Liver (tissue), 8 donors: ENCODE measurements at regions not wholly inside any gene's neighbourhood (a gene's known extent, or its start where the extent isn't known, plus 50 kb on each side); places are given as distances from the start of the nearest gene placed in this dataset.

Source experiments
- DNase-seq: peaks from one replicate; pipeline ENCODE4 v3.0.0-alpha.2; 2017; ENCODE audit warnings: low spot score
- H3K27ac ChIP-seq, 2 donors: one replicate each; pipeline ENCODE4 v1.7.0; 2013; ENCODE audit warnings: inconsistent platforms in 2 of 2, low read length in 2 of 2, control low read depth in 1 of 2, low read depth in 1 of 2, mild to moderate bottlenecking in 1 of 2
- H3K27me3 ChIP-seq, 4 donors: one replicate each; pipeline versions ENCODE4 v1.6.1 to v1.7.0; 2013; ENCODE audit warnings: low read length in 3 of 4, inconsistent platforms in 1 of 4, mild to moderate bottlenecking in 1 of 4, moderate library complexity in 1 of 4; ENCODE audit not compliant: control insufficient read depth in 4 of 4, insufficient read depth in 4 of 4
- H3K36me3 ChIP-seq, 4 donors: one replicate each; pipeline versions ENCODE4 v1.6.1 to v1.7.0; 2013; ENCODE audit warnings: low read length in 3 of 4, mild to moderate bottlenecking in 3 of 4, low read depth in 1 of 4, moderate library complexity in 1 of 4; ENCODE audit not compliant: control insufficient read depth in 4 of 4, insufficient read depth in 3 of 4
- H3K4me1 ChIP-seq, 4 donors: one replicate each; pipeline versions ENCODE4 v1.6.1 to v1.7.0; 2013; ENCODE audit warnings: low read length in 3 of 4, mild to moderate bottlenecking in 3 of 4, moderate library complexity in 1 of 4; ENCODE audit not compliant: control insufficient read depth in 4 of 4, insufficient read depth in 4 of 4
- H3K4me3 ChIP-seq, 3 donors: one replicate each; pipeline versions ENCODE4 v1.6.1 to v1.7.0; 2013; ENCODE audit warnings: low read length in 3 of 3, control low read depth in 1 of 3, low read depth in 1 of 3, mild to moderate bottlenecking in 1 of 3
- H3K9ac ChIP-seq, 2 donors: one replicate each; pipeline ENCODE4 v1.7.0; 2013; ENCODE audit warnings: low read length in 2 of 2, mild to moderate bottlenecking in 2 of 2, moderate library complexity in 2 of 2, control low read depth in 1 of 2, low read depth in 1 of 2
- H3K9me3 ChIP-seq, 4 donors: one replicate each; pipeline versions ENCODE4 v1.6.1 to v1.7.0; 2013; ENCODE audit warnings: low read length in 3 of 4; ENCODE audit not compliant: control insufficient read depth in 4 of 4
- EGR1 ChIP-seq, 2 donors: IDR thresholded peaks; 2 replicates each; pipeline ENCODE4 v1.6.1; 2016 to 2018; ENCODE audit warnings: antibody characterized with exemption in 2 of 2, low read depth in 2 of 2
- FOXA1 ChIP-seq: IDR thresholded peaks from 2 replicates; pipeline ENCODE4 v1.6.1; 2016; ENCODE audit warnings: antibody characterized with exemption
- FOXA2 ChIP-seq: IDR thresholded peaks from 2 replicates; pipeline ENCODE4 v1.6.1; 2016; ENCODE audit warnings: antibody characterized with exemption
- GABPA ChIP-seq, 2 donors: IDR thresholded peaks in 1 of 2; conservative IDR thresholded peaks in 1 of 2; 2 replicates each; pipeline ENCODE4 v1.6.1; 2016; ENCODE audit warnings: antibody characterized with exemption in 2 of 2, mild to moderate bottlenecking in 1 of 2, moderate library complexity in 1 of 2
- HNF4A ChIP-seq, 2 donors: conservative IDR thresholded peaks; 2 replicates each; pipeline ENCODE4 v1.6.1; 2016; ENCODE audit warnings: antibody characterized with exemption in 2 of 2, mild to moderate bottlenecking in 2 of 2
- HNF4G ChIP-seq: IDR thresholded peaks from 2 replicates; pipeline ENCODE4 v1.6.1; 2016; ENCODE audit warnings: antibody characterized with exemption
- JUND ChIP-seq, 2 donors: IDR thresholded peaks; 2 replicates each; pipeline ENCODE4 v1.6.1; 2016; ENCODE audit warnings: antibody characterized with exemption in 2 of 2
- NR2F2 ChIP-seq: IDR thresholded peaks from 2 replicates; pipeline ENCODE4 v1.6.1; 2016; ENCODE audit warnings: antibody characterized with exemption
- RAD21 ChIP-seq, 2 donors: IDR thresholded peaks; 2 replicates each; pipeline ENCODE4 v1.6.1; 2016; ENCODE audit warnings: antibody characterized with exemption in 2 of 2, mild to moderate bottlenecking in 2 of 2
- RXRA ChIP-seq, 2 donors: IDR thresholded peaks; 2 replicates each; pipeline ENCODE4 v1.6.1; 2017 to 2018; ENCODE audit warnings: antibody characterized with exemption in 2 of 2, mild to moderate bottlenecking in 1 of 2
- SP1 ChIP-seq: IDR thresholded peaks from 2 replicates; pipeline ENCODE4 v1.6.1; 2018; ENCODE audit warnings: antibody characterized with exemption, mild to moderate bottlenecking
- TAF1 ChIP-seq: conservative IDR thresholded peaks from 2 replicates; pipeline ENCODE4 v1.6.1; 2016; ENCODE audit warnings: antibody characterized with exemption, mild to moderate bottlenecking
- YY1 ChIP-seq: IDR thresholded peaks from 2 replicates; pipeline ENCODE4 v1.6.1; 2016; ENCODE audit warnings: antibody characterized with exemption, mild to moderate bottlenecking
- WGBS: extraction: QIAGEN DNeasy Blood & Tissue Kit; methylation state at CpG from one replicate; pipeline ENCODE4 v1.1.7; 2013; 5-methylcytosine and 5-hydroxymethylcytosine counted together
- TF ChIP-seq, protein P1 (sequence below): fragments of 150-350 bp; IDR thresholded peaks from 2 replicates; pipeline ENCODE4 v1.5.1; 2017; ENCODE audit warnings: improper control_type of control experiment, low read depth, low read length; ENCODE audit not compliant: missing input control
- TF ChIP-seq, protein P2 (sequence below): IDR thresholded peaks from 2 replicates; pipeline ENCODE4 v1.6.1; 2016; ENCODE audit warnings: antibody characterized with exemption, mild to moderate bottlenecking
- TF ChIP-seq, protein P3 (sequence below): IDR thresholded peaks from 2 replicates; pipeline ENCODE4 v1.6.1; 2016; ENCODE audit warnings: antibody characterized with exemption
- TF ChIP-seq, protein P4 (sequence below): IDR thresholded peaks from 2 replicates; pipeline ENCODE4 v1.6.1; 2016; ENCODE audit warnings: antibody characterized with exemption
- TF ChIP-seq, protein P5 (sequence below): IDR thresholded peaks from 2 replicates; pipeline ENCODE4 v1.6.1; 2016; ENCODE audit warnings: antibody characterized with exemption
- donor health status: healthy.
- donor health status: healthy.
- donor health status: healthy.
- donor health status: healthy.
- donor health status: healthy.

DNA sequence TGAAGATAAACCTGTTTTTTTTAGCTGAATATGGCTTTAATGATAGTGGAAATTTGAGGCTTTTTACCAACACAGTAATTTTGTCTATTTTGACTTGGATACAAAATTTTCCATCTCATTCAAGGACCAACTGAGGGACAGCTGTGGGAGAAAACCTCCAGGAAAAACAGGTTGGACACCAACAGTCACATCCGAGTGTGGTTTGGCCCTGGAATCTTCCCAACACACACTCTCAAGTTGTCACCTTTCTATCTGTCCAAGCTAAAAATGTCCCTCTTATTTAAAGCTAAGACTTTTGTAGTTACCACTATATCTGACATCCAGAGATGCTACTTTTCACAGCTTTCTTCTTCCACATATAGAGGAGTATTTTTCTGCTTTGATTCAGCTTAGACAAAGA, 404.9 kb downstream of the PCDH7 start:
- no peaks in the 10 kb centered on the region for H3K9me3 ChIP-seq
- WGBS, result 71% methylated on average over 1 of the region's 1 CpG
- no peak for DNase-seq
- no peak overlapping the region for H3K4me3 ChIP-seq
- no peaks in the 10 kb centered on the region for H3K4me1 ChIP-seq
- H3K9ac ChIP-seq, result no peak overlapping the region
- peaks cover 0 to 2% (median 0%) of the 10 kb centered on the region in 4 donors for H3K27me3 ChIP-seq
- TF ChIP-seq, protein P1, sequence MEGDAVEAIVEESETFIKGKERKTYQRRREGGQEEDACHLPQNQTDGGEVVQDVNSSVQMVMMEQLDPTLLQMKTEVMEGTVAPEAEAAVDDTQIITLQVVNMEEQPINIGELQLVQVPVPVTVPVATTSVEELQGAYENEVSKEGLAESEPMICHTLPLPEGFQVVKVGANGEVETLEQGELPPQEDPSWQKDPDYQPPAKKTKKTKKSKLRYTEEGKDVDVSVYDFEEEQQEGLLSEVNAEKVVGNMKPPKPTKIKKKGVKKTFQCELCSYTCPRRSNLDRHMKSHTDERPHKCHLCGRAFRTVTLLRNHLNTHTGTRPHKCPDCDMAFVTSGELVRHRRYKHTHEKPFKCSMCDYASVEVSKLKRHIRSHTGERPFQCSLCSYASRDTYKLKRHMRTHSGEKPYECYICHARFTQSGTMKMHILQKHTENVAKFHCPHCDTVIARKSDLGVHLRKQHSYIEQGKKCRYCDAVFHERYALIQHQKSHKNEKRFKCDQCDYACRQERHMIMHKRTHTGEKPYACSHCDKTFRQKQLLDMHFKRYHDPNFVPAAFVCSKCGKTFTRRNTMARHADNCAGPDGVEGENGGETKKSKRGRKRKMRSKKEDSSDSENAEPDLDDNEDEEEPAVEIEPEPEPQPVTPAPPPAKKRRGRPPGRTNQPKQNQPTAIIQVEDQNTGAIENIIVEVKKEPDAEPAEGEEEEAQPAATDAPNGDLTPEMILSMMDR, result no peak
- TF ChIP-seq YY1, result no peak
- TF ChIP-seq NR2F2, result no peak
- TF ChIP-seq, protein P2, sequence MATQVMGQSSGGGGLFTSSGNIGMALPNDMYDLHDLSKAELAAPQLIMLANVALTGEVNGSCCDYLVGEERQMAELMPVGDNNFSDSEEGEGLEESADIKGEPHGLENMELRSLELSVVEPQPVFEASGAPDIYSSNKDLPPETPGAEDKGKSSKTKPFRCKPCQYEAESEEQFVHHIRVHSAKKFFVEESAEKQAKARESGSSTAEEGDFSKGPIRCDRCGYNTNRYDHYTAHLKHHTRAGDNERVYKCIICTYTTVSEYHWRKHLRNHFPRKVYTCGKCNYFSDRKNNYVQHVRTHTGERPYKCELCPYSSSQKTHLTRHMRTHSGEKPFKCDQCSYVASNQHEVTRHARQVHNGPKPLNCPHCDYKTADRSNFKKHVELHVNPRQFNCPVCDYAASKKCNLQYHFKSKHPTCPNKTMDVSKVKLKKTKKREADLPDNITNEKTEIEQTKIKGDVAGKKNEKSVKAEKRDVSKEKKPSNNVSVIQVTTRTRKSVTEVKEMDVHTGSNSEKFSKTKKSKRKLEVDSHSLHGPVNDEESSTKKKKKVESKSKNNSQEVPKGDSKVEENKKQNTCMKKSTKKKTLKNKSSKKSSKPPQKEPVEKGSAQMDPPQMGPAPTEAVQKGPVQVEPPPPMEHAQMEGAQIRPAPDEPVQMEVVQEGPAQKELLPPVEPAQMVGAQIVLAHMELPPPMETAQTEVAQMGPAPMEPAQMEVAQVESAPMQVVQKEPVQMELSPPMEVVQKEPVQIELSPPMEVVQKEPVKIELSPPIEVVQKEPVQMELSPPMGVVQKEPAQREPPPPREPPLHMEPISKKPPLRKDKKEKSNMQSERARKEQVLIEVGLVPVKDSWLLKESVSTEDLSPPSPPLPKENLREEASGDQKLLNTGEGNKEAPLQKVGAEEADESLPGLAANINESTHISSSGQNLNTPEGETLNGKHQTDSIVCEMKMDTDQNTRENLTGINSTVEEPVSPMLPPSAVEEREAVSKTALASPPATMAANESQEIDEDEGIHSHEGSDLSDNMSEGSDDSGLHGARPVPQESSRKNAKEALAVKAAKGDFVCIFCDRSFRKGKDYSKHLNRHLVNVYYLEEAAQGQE, result no peak
- TF ChIP-seq, protein P3, sequence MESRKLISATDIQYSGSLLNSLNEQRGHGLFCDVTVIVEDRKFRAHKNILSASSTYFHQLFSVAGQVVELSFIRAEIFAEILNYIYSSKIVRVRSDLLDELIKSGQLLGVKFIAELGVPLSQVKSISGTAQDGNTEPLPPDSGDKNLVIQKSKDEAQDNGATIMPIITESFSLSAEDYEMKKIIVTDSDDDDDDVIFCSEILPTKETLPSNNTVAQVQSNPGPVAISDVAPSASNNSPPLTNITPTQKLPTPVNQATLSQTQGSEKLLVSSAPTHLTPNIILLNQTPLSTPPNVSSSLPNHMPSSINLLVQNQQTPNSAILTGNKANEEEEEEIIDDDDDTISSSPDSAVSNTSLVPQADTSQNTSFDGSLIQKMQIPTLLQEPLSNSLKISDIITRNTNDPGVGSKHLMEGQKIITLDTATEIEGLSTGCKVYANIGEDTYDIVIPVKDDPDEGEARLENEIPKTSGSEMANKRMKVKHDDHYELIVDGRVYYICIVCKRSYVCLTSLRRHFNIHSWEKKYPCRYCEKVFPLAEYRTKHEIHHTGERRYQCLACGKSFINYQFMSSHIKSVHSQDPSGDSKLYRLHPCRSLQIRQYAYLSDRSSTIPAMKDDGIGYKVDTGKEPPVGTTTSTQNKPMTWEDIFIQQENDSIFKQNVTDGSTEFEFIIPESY, result no peak
- no peak for TF ChIP-seq HNF4G
- H3K36me3 ChIP-seq, result no peaks in the 10 kb centered on the region
- no peak overlapping the region for H3K27ac ChIP-seq

DNA sequence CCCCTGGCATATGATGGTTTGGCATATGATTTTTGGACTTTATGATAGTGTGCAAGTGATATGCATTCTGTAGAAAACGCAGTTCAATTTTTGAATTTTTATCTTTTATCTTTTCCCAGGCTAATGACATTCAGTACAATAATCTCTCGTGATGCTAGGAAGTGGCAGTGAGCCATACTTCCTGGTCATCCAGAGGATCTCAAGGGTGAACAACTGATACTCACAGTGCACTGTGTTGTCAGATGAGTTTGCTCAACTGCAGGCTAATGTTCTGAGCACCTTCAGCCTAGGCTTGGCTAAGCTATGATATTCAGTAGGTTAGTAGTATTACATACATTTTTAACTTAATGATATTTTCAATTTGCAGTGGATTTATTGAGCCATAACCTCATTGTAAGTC, 405.3 kb downstream of the PCDH7 start:
- H3K36me3 ChIP-seq, result no peaks in the 10 kb centered on the region
- 44% methylated on average over 2 of the region's 2 CpGs for WGBS
- no peaks in the 10 kb centered on the region for H3K4me1 ChIP-seq
- no peaks in the 10 kb centered on the region for H3K9me3 ChIP-seq
- H3K9ac ChIP-seq, result no peak overlapping the region
- peaks cover 0 to 2% (median 0%) of the 10 kb centered on the region in 4 donors for H3K27me3 ChIP-seq
- DNase-seq, result no peak
- H3K27ac ChIP-seq, result no peak overlapping the region
- H3K4me3 ChIP-seq, result no peak overlapping the region
- TF ChIP-seq SP1 (no peak), JUND (IDR thresholded peaks at IDR 0.05) (no peak), RXRA (IDR thresholded peaks at IDR 0.05) (no peak), GABPA (IDR thresholded peaks at IDR 0.05 in 1 of 2, conservative IDR thresholded peaks at IDR 0.05 in 1 of 2) (no peak), NR2F2 (no peak), TAF1 (no peak), FOXA2 (no peak), FOXA1 (no peak), RAD21 (IDR thresholded peaks at IDR 0.05) (no peak), HNF4G (no peak), HNF4A (conservative IDR thresholded peaks at IDR 0.05) (no peak), YY1 (no peak), EGR1 (IDR thresholded peaks at IDR 0.05; ENCODE audit: low read depth in 2 of 2) (no peak)
- TF ChIP-seq, protein P4, sequence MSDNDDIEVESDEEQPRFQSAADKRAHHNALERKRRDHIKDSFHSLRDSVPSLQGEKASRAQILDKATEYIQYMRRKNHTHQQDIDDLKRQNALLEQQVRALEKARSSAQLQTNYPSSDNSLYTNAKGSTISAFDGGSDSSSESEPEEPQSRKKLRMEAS, result no peak
- TF ChIP-seq, protein P5, sequence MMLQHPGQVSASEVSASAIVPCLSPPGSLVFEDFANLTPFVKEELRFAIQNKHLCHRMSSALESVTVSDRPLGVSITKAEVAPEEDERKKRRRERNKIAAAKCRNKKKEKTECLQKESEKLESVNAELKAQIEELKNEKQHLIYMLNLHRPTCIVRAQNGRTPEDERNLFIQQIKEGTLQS, result no peak
- TF ChIP-seq, protein P2, result no peak
- TF ChIP-seq, protein P3, result no peak
